ENCODE measurements at regions not wholly inside any gene's neighbourhood (a gene's known extent, or its start where the extent isn't known, plus 50 kb on each side); places are given as distances from the start of the nearest gene placed in this dataset.

DNA sequence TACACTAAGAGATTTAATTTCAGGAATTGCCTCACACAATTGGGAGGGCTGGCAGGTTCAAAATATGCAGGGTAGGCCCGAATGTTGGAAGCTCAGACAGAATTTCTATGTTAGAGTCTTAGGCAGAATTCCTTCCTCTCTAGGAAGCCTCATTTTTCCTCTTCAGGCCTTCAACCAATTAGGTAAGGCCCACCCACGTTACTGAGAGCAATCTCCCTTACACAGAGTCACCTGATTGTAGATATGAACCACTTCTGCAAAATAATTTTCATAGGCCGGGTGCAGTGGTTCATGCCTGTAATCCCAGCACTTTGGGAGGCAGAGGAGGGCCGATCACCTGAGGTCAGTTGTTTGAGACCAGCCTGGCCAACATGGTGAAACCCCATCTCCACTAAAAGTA lies 50.2 kb upstream of the HIVEP1 start:
- ATAC-seq (no peak), DNase-seq (no peak)
- H3K4me3 ChIP-seq = no peak overlapping the region
- no peak for TF ChIP-seq CTCF (IDR thresholded peaks at IDR 0.05)
- H3K27me3 ChIP-seq (ENCODE audit: low read depth) = no peaks in the 10 kb centered on the region
- no peaks in the 10 kb centered on the region for H3K36me3 ChIP-seq
- H3K4me1 ChIP-seq = no peaks in the 10 kb centered on the region
- intact Hi-C loops (cut with DNase I) = no loop called here
- H3K9me3 ChIP-seq = no peaks in the 10 kb centered on the region
- H3K27ac ChIP-seq = no peak overlapping the region

- H3K9me3 ChIP-seq = no peaks in the 10 kb centered on the region
- no peak overlapping the region for H3K27ac ChIP-seq
- TF ChIP-seq CTCF (IDR thresholded peaks at IDR 0.05) = no peak
- H3K36me3 ChIP-seq = no peaks in the 10 kb centered on the region
- H3K4me3 ChIP-seq = no peak overlapping the region
- no peaks in the 10 kb centered on the region for H3K4me1 ChIP-seq
- ATAC-seq (no peak), DNase-seq (no peak)
- no peaks in the 10 kb centered on the region for H3K27me3 ChIP-seq (ENCODE audit: low read depth)
- intact Hi-C loops (cut with DNase I) = no loop called here
Observed at GRCh38 chr6:11960909-11961779, 51.0 kb upstream of the HIVEP1 start.

- no peaks in the 10 kb centered on the region for H3K36me3 ChIP-seq
- no peak for TF ChIP-seq CTCF (IDR thresholded peaks at IDR 0.05)
- intact Hi-C loops (cut with DNase I) = no loop called here
- H3K9me3 ChIP-seq = no peaks in the 10 kb centered on the region
- no peak for DNase-seq
- H3K4me3 ChIP-seq = no peak overlapping the region
- H3K27me3 ChIP-seq (ENCODE audit: low read depth) = no peaks in the 10 kb centered on the region
- ATAC-seq = no peak
- no peak overlapping the region for H3K27ac ChIP-seq
- H3K4me1 ChIP-seq = no peaks in the 10 kb centered on the region
Observed at GRCh38 chr6:11956781-11957180, 55.3 kb upstream of the HIVEP1 start.

DNA sequence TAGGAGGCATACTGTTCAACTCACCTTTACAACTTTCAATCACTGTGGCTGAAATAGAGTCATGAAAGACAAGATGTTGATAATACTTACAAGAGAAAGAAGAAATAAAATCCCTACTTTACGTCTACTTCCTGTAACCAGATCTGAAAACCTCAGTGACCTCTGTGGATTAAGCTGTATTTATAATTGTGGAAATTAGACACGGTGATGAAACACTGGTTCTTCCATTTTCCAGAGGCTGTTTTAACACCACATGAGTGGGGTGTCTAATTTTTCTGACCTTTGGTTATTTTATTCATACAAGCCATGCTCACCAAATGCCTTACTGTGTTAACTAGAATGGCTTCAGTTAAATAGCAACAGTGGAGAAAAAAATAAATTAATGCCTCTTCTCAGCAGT lies 58.5 kb upstream of the HIVEP1 start:
- Histone ChIP-seq H3K27me3 (ENCODE audit: low read depth) (no peaks in the 10 kb centered on the region), H3K36me3 (no peaks in the 10 kb centered on the region), H3K27ac (no peak overlapping the region), H3K4me1 (no peaks in the 10 kb centered on the region), H3K9me3 (no peaks in the 10 kb centered on the region), H3K4me3 (no peak overlapping the region)
- intact Hi-C loops (cut with DNase I) = no loop called here
- DNase-seq (no peak), ATAC-seq (no peak)
- TF ChIP-seq CTCF (IDR thresholded peaks at IDR 0.05) = no peak

- Histone ChIP-seq H3K9me3 (no peaks in the 10 kb centered on the region), H3K36me3 (no peaks in the 10 kb centered on the region), H3K27ac (no peak overlapping the region), H3K4me3 (no peak overlapping the region), H3K27me3 (ENCODE audit: low read depth) (no peaks in the 10 kb centered on the region), H3K4me1 (no peaks in the 10 kb centered on the region)
- no peak for TF ChIP-seq CTCF (IDR thresholded peaks at IDR 0.05)
- intact Hi-C loops (cut with DNase I) = no loop called here
- ATAC-seq = no peak
- DNase-seq = no peak
Observed at GRCh38 chr6:11952316-11952715, 59.8 kb upstream of the HIVEP1 start.
